ENCODE measurements at regions not wholly inside any gene's neighbourhood (a gene's known extent, or its start where the extent isn't known, plus 50 kb on each side); places are given as distances from the start of the nearest gene placed in this dataset.
"Not testable (repeated sequence)": the region's sequence is repeated elsewhere in the genome, so short reads cannot be mapped to it uniquely, and the experiment has no call there.

GRCh38 chr2:131689066-131689465 is 161.4 kb downstream of the CCDC74A start:
- Mint-ChIP-seq H3K9me3 (peaks cover 3 to 23% of the 10 kb centered on the region in 2 donors), H3K4me1 (ENCODE audit: low read depth in 2 of 2) (peaks cover 16 to 23% of the 10 kb centered on the region in 2 donors), H3K36me3 (ENCODE audit: insufficient read depth) (peaks cover 13% of the 10 kb centered on the region)
- ATAC-seq (replicated peaks); DNase-seq; H3K4me3 Mint-ChIP-seq; H3K27me3 Mint-ChIP-seq; H3K27ac Mint-ChIP-seq: not testable (repeated sequence)

- H3K36me3 Mint-ChIP-seq (ENCODE audit: insufficient read depth); H3K4me3 Mint-ChIP-seq; H3K4me1 Mint-ChIP-seq (ENCODE audit: low read depth in 2 of 2); H3K9me3 Mint-ChIP-seq; H3K27me3 Mint-ChIP-seq; H3K27ac Mint-ChIP-seq; ATAC-seq (replicated peaks); DNase-seq: not testable (repeated sequence)
These were observed 183.6 kb downstream of the CCDC74A start for GRCh38 chr2:131711268-131711667.

GRCh38 chr2:131717907-131718306 is 190.2 kb downstream of the CCDC74A start:
- H3K4me1 Mint-ChIP-seq (ENCODE audit: low read depth in 2 of 2); ATAC-seq (replicated peaks); H3K9me3 Mint-ChIP-seq; DNase-seq; H3K4me3 Mint-ChIP-seq; H3K27ac Mint-ChIP-seq; H3K27me3 Mint-ChIP-seq; H3K36me3 Mint-ChIP-seq (ENCODE audit: insufficient read depth): not testable (repeated sequence)

GRCh38 chr2:131721163-131721562 is 193.5 kb downstream of the CCDC74A start:
- not testable (repeated sequence) for H3K4me1 Mint-ChIP-seq (ENCODE audit: low read depth in 2 of 2); H3K9me3 Mint-ChIP-seq; H3K27ac Mint-ChIP-seq; DNase-seq; H3K36me3 Mint-ChIP-seq (ENCODE audit: insufficient read depth); H3K27me3 Mint-ChIP-seq; H3K4me3 Mint-ChIP-seq; ATAC-seq (replicated peaks)

DNA sequence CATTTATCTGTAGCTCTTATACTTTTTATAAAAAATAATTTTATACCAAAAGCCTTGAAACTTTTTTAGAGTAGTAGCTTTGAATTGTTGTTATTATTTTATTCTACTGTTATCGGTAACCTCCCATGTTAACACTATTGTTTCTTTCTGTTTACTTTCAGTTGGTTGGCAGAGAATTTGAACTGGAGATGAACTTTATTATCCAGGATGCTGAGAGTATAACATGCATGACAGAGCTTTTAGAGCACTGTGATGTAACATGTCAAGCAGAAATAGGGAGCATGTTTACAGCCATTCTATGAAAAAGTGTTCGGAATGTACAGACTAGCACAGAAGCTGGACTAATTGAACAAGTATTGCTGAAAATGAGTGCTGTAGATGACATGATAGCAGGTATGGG is 194.6 kb downstream of the CCDC74A start:
- ATAC-seq (replicated peaks); H3K27ac Mint-ChIP-seq; DNase-seq; H3K36me3 Mint-ChIP-seq (ENCODE audit: insufficient read depth); H3K4me3 Mint-ChIP-seq; H3K9me3 Mint-ChIP-seq; H3K4me1 Mint-ChIP-seq (ENCODE audit: low read depth in 2 of 2); H3K27me3 Mint-ChIP-seq: not testable (repeated sequence)

GRCh38 chr2:131724019-131724418 is 196.3 kb downstream of the CCDC74A start:
- Mint-ChIP-seq H3K27ac (no peak overlapping the region), H3K27me3 (no peaks in the 10 kb centered on the region), H3K9me3 (no peaks in the 10 kb centered on the region), H3K36me3 (ENCODE audit: insufficient read depth) (no peaks in the 10 kb centered on the region), H3K4me1 (ENCODE audit: low read depth in 2 of 2) (peaks cover 0 to 4% of the 10 kb centered on the region in 2 donors), H3K4me3 (no peak overlapping the region)
- ATAC-seq (replicated peaks): no peak
- no peak for DNase-seq

DNA sequence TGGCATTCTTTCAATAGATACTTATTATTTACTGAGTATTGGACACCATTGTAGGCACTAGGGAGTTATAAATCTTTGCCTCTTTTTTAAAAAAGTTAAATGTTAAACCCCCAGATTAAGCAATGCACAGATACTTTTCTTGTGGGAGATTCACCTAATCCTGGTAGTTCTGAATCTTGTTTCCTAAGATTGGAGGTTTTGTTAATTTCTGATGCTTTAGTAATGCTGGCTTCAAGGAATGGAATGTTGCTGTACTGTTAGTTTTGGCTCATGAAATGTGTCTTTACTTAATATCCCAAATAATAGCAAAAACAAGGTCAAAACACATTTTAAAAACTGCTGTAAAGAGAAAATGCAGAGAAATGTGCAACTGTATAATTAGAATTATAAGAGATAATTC is 200.8 kb downstream of the CCDC74A start:
- H3K27me3 Mint-ChIP-seq; H3K9me3 Mint-ChIP-seq; H3K27ac Mint-ChIP-seq; H3K36me3 Mint-ChIP-seq (ENCODE audit: insufficient read depth); DNase-seq; H3K4me1 Mint-ChIP-seq (ENCODE audit: low read depth in 2 of 2); ATAC-seq (replicated peaks); H3K4me3 Mint-ChIP-seq: not testable (repeated sequence)

DNA sequence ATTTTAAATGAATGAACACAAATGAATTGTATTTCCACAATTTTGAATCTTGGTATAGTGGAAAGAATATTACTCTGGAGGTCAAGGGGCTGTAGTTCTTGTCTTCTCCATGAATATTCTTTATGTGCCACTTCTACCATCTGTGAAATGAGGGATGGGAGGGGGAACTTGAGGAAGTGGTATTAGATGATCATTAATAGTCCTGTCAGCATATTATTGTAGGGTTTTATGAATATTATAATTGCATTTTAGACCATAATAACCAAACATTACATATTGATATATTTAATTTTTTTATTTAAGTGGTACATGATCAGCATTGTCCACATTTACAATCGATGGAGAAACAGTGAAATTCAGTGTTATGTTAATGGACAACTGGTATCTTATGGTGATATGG is 205.8 kb downstream of the CCDC74A start:
- ATAC-seq (replicated peaks); H3K27me3 Mint-ChIP-seq; H3K4me1 Mint-ChIP-seq (ENCODE audit: low read depth in 2 of 2); H3K9me3 Mint-ChIP-seq; H3K27ac Mint-ChIP-seq; DNase-seq; H3K4me3 Mint-ChIP-seq; H3K36me3 Mint-ChIP-seq (ENCODE audit: insufficient read depth): not testable (repeated sequence)

GRCh38 chr2:131736406-131736805 is 208.7 kb downstream of the CCDC74A start:
- H3K4me1 Mint-ChIP-seq (ENCODE audit: low read depth in 2 of 2); H3K27ac Mint-ChIP-seq; H3K27me3 Mint-ChIP-seq; H3K4me3 Mint-ChIP-seq; DNase-seq; H3K9me3 Mint-ChIP-seq; H3K36me3 Mint-ChIP-seq (ENCODE audit: insufficient read depth); ATAC-seq (replicated peaks): not testable (repeated sequence)

GRCh38 chr2:131738533-131738932 is 210.8 kb downstream of the CCDC74A start:
- not testable (repeated sequence) for H3K36me3 Mint-ChIP-seq (ENCODE audit: insufficient read depth); DNase-seq; H3K27me3 Mint-ChIP-seq; H3K9me3 Mint-ChIP-seq; H3K27ac Mint-ChIP-seq; H3K4me3 Mint-ChIP-seq; ATAC-seq (replicated peaks); H3K4me1 Mint-ChIP-seq (ENCODE audit: low read depth in 2 of 2)

DNA sequence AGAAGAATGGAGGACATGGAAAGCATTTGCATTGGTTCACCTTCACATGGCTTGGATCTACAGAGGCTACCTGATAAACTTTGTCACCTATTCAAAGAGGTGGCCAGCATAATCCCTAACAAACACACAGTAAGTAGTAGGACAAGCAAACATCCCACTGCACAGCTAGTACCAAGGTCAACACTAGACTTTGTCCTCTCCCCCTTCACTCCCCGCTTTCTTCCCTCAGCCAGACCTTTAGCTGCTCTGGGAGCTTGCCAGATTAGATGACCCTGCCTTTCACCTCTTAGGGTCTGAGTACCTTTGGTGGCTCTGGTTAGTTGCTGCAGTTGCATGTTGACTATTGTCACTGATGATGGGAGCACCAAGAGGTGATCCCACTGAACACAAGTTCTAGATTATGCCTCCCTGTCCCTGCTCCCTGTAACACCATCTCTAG is 211.3 kb downstream of the CCDC74A start:
- H3K27ac Mint-ChIP-seq, H3K27me3 Mint-ChIP-seq, H3K4me3 Mint-ChIP-seq: not testable (repeated sequence)

DNA sequence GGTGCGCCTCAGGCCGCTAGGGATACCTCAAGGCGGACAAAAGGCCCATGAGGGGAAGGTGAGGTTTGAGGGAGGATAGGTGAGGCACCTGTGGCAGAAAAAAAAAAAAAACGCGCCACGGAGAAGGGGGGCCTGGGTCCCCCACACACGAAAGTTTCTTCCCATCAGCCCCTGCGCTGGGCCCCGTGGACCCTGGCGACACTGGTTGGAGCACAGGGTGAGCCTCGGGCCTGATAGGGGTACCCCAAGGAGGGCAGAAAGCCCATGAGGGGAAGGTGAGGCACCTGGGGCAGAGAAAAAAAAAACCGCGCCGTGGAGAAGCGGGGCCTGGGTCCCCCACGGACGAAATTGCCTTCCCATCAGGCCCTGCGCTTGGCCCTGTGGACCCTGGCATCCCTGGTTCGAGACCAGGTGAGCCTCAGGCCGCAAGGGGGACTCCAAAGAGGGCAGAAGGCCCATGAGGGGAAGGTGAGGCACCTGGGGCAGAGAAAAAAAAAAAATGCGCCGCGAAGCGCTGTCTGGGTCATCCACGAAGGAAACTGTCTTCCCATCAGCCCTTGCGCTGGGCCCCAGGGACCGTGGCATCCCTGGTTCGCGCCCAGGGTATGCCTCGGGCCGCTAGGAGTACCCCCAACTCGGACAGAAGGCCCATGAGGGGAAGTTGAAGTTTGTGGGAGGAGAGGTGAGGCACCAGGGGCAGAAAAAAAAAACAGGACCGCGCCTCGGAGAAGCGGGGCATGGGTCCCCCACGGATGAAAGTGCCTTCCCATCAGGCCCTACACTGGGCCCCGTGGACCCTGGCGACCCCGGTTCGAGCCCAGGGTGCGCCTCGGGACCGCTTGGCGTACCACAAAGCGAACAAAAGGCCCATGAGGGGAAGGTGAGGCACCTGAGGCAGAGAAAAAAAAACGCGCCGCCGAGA is 226.2 kb downstream of the CCDC74A start:
- Mint-ChIP-seq H3K27me3 (no peaks in the 10 kb centered on the region), H3K9me3 (no peaks in the 10 kb centered on the region), H3K36me3 (ENCODE audit: insufficient read depth) (no peaks in the 10 kb centered on the region), H3K4me3 (no peak overlapping the region), H3K4me1 (ENCODE audit: low read depth in 2 of 2) (no peaks in the 10 kb centered on the region), H3K27ac (no peak overlapping the region)
- no peak for ATAC-seq (replicated peaks)
- DNase-seq: no peak

More for the DNA sequence above, 211.3 kb downstream of the CCDC74A start:
- not testable (repeated sequence) for ATAC-seq (replicated peaks); H3K4me1 Mint-ChIP-seq (ENCODE audit: low read depth in 2 of 2); H3K9me3 Mint-ChIP-seq; DNase-seq; H3K36me3 Mint-ChIP-seq (ENCODE audit: insufficient read depth)

- Mint-ChIP-seq H3K27me3 (no peaks in the 10 kb centered on the region), H3K36me3 (ENCODE audit: insufficient read depth) (no peaks in the 10 kb centered on the region), H3K4me1 (ENCODE audit: low read depth in 2 of 2) (no peaks in the 10 kb centered on the region), H3K27ac (no peak overlapping the region), H3K4me3 (no peak overlapping the region), H3K9me3 (no peaks in the 10 kb centered on the region)
- ATAC-seq (replicated peaks): no peak
- DNase-seq: no peak
These were observed 227.4 kb downstream of the CCDC74A start for GRCh38 chr2:131754929-131755720.
